HepG2 (cell line): ENCODE measurements at regions not wholly inside any gene's neighbourhood (a gene's known extent, or its start where the extent isn't known, plus 50 kb on each side); places are given as distances from the start of the nearest gene placed in this dataset.

Source experiments
- ATAC-seq: fragments of 200-7000 bp; cut with Tn5 transposase; 3 replicates; pipeline ENCODE4 v1.9.1; 2020; ENCODE audit warnings: mild to moderate bottlenecking, moderate library complexity
- BruUV-seq: library from RNA; stranded (reverse); fragments of 400-500 nt; replicated peaks from 2 replicates; lab custom pipeline; 2021; lab: Mats Ljungman, UMichigan
- CTCF ChIA-PET: fragments of 300-600 bp; formaldehyde crosslinking; extraction: SDS; loops from one replicate; lab custom pipeline; 2021; ENCODE audit warnings: low total read pairs, inconsistent platforms, low intra/inter-chr PET ratio; lab: Yijun Ruan, JAX
- POLR2A ChIA-PET: fragments of 350-600 bp; sonication (Branson Sonifier 250); formaldehyde crosslinking; loops from one replicate; lab custom pipeline; 2020; ENCODE audit warnings: antibody characterized with exemption, inconsistent platforms; lab: Yijun Ruan, JAX
- DNase-seq: peaks from one replicate; pipeline ENCODE4 v3.0.0-alpha.2; 2015; ENCODE audit warnings: low spot score
- FAIRE-seq: peaks from 3 replicates; lab custom pipeline; 2011; peaks lifted over from hg19 to GRCh38; lab: Jason Lieb, UNC
- H2AFZ ChIP-seq: one replicate; pipeline ENCODE4 v1.6.1; 2011; ENCODE audit warnings: low read length, inconsistent platforms
- H3K27ac ChIP-seq: fragments of 300-600 bp; 3 replicates; pipeline ENCODE4 v1.8.0; 2011; ENCODE audit warnings: mixed run types, mild to moderate bottlenecking, mixed read lengths, low read length, inconsistent platforms; ENCODE audit not compliant: insufficient read depth; ENCODE audit errors: extremely low read length
- H3K27me3 ChIP-seq, 2 experiments: fragments of 200-600 bp in 1 of 2; 2 replicates in 1 of 2; 3 replicates in 1 of 2; pipeline versions ENCODE4 v1.6.0 to v1.8.0; 2011; ENCODE audit warnings: low read length in 2 of 2, mild to moderate bottlenecking in 2 of 2, moderate library complexity in 2 of 2, inconsistent platforms in 1 of 2; ENCODE audit not compliant: insufficient read depth in 2 of 2, control insufficient read depth in 1 of 2
- H3K36me3 ChIP-seq, 2 experiments: fragments of 200-600 bp in 1 of 2; replicated peaks in 1 of 2; 2 replicates in 1 of 2; 3 replicates in 1 of 2; pipeline versions ENCODE4 v1.5.1 to v1.8.0; 2011; ENCODE audit warnings: low read length in 2 of 2, inconsistent platforms in 1 of 2; ENCODE audit not compliant: insufficient read depth in 2 of 2, control insufficient read depth in 1 of 2
- H3K4me1 ChIP-seq: 2 replicates; pipeline ENCODE4 v1.5.1; 2012; ENCODE audit warnings: low read length, inconsistent platforms; ENCODE audit not compliant: insufficient read depth
- H3K4me2 ChIP-seq: 2 replicates; pipeline ENCODE4 v1.6.0; 2011; ENCODE audit warnings: low read depth, low read length, inconsistent platforms
- H3K4me3 ChIP-seq, 3 experiments: fragments of 200-600 bp in 1 of 3; sonication (generic), shearing (Covaris generic) in 1 of 3; replicated peaks in 1 of 3; 2 replicates each; pipeline ENCODE4 v1.5.1; 2011 to 2016; ENCODE audit warnings: low read length in 3 of 3, inconsistent platforms in 2 of 3, low read depth in 2 of 3, mild to moderate bottlenecking in 2 of 3, control low read depth in 1 of 3, mixed read lengths in 1 of 3; ENCODE audit not compliant: insufficient read depth in 1 of 3
- H3K79me2 ChIP-seq: one replicate; pipeline ENCODE4 v1.6.1; 2011; ENCODE audit warnings: low read length, inconsistent platforms; ENCODE audit not compliant: insufficient read depth
- H3K9ac ChIP-seq: 2 replicates; pipeline ENCODE4 v1.6.0; 2011; ENCODE audit warnings: mild to moderate bottlenecking, low read depth, low read length, inconsistent platforms; ENCODE audit not compliant: insufficient read depth
- H3K9me3 ChIP-seq: 2 replicates; pipeline ENCODE4 v1.5.1; 2012; ENCODE audit warnings: mild to moderate bottlenecking, low read length
- H4K20me1 ChIP-seq: 2 replicates; pipeline ENCODE4 v1.6.0; 2011; ENCODE audit warnings: inconsistent platforms, mild to moderate bottlenecking, low read length, moderate library complexity; ENCODE audit not compliant: insufficient read depth
- BRD4 ChIP-seq: sonication (generic); formaldehyde crosslinking; IDR thresholded peaks from 2 replicates; pipeline ENCODE4 v1.4.0; 2020; ENCODE audit warnings: missing genetic modification reagents
- BRF2 ChIP-seq: sonication (generic); formaldehyde crosslinking; IDR thresholded peaks from 2 replicates; pipeline ENCODE4 v1.8.1; 2022; ENCODE audit warnings: mild to moderate bottlenecking, missing genetic modification reagents
- CENPT ChIP-seq: sonication (generic); formaldehyde crosslinking; IDR thresholded peaks from 2 replicates; pipeline ENCODE4 v1.8.0; 2022; ENCODE audit warnings: low read depth, mild to moderate bottlenecking, moderate library complexity, missing genetic modification reagents
- HDAC1 ChIP-seq: sonication (generic); formaldehyde crosslinking; IDR thresholded peaks from 2 replicates; pipeline ENCODE4 v1.5.1; 2020; ENCODE audit warnings: mild to moderate bottlenecking, missing genetic modification reagents
- IRF9 ChIP-seq: sonication (generic); formaldehyde crosslinking; IDR thresholded peaks from 2 replicates; pipeline ENCODE4 v1.8.0; 2022; ENCODE audit warnings: missing genetic modification reagents, mild to moderate bottlenecking, borderline replicate concordance
- MXD3 ChIP-seq: IDR thresholded peaks from 2 replicates; pipeline ENCODE4 v1.6.1; 2016; ENCODE audit warnings: mild to moderate bottlenecking, missing biosample characterization, missing genetic modification reagents
- MZF1 ChIP-seq: sonication (generic); formaldehyde crosslinking; IDR thresholded peaks from 2 replicates; pipeline ENCODE4 v1.8.1; 2023; ENCODE audit warnings: mild to moderate bottlenecking, missing genetic modification reagents, borderline replicate concordance
- NFE2L2 ChIP-seq: fragments of 150-350 bp; IDR thresholded peaks from 2 replicates; pipeline ENCODE4 v1.6.1; 2014; ENCODE audit warnings: low read length
- PLRG1 ChIP-seq: fragments of 450-650 bp; conservative IDR thresholded peaks from 2 replicates; pipeline ENCODE4 v1.6.1; 2016
- SPEN ChIP-seq: sonication (generic); formaldehyde crosslinking; IDR thresholded peaks from 2 replicates; pipeline ENCODE4 v1.5.1; 2020; ENCODE audit warnings: low read depth, mild to moderate bottlenecking, missing genetic modification reagents
- THAP8 ChIP-seq: sonication (generic); formaldehyde crosslinking; IDR thresholded peaks from 2 replicates; pipeline ENCODE4 v1.5.1; 2020; ENCODE audit warnings: missing genetic modification reagents, mild to moderate bottlenecking, borderline replicate concordance
- TRAFD1 ChIP-seq: sonication (generic); formaldehyde crosslinking; IDR thresholded peaks from 2 replicates; pipeline ENCODE4 v1.5.1; 2020; ENCODE audit warnings: missing genetic modification reagents, mild to moderate bottlenecking, borderline replicate concordance
- ZHX2 ChIP-seq, 2 experiments: sonication (generic) in 1 of 2; formaldehyde crosslinking in 1 of 2; IDR thresholded peaks; 2 replicates each; pipeline versions ENCODE4 v1.6.1 to v1.9.0; 2014 to 2022; ENCODE audit warnings: antibody characterized with exemption in 1 of 2, borderline replicate concordance in 1 of 2, inconsistent platforms in 1 of 2, low read depth in 1 of 2, missing genetic modification reagents in 1 of 2
- ZNF431 ChIP-seq: sonication (generic); formaldehyde crosslinking; IDR thresholded peaks from 2 replicates; pipeline ENCODE4 v1.9.0; 2022; ENCODE audit warnings: missing genetic modification reagents, low read depth, mild to moderate bottlenecking, borderline replicate concordance
- WGBS: methylation state at CpG from one replicate; pipeline ENCODE4 v1.1.6; 2017; ENCODE audit warnings: low lambda C conversion rate; 5-methylcytosine and 5-hydroxymethylcytosine counted together
- in situ Hi-C: cut with HindIII; loops from 2 replicates; pipeline ENCODE4 v1.10.0; 2017; ENCODE audit warnings: low pct_unique_long_range_greater_than_20kb; ENCODE audit not compliant: extremely low pct_ligation_motif_present
- intact Hi-C: fragments of 100-400 bp; cut with micrococcal nuclease; formaldehyde crosslinking; loops from one replicate; pipeline ENCODE4 v1.10.0; 2022; ENCODE audit not compliant: unreplicated experiment

- POLR2A ChIA-PET, result no interaction called here
- CTCF ChIA-PET, result no interaction called here
- Histone ChIP-seq H2AFZ (no peak overlapping the region), H3K79me2 (no peaks in the 10 kb centered on the region), H3K9ac (no peak overlapping the region), H3K4me1 (no peaks in the 10 kb centered on the region), H3K9me3 (no peaks in the 10 kb centered on the region), H3K4me3 (no peak overlapping the region), H3K27ac (no peak overlapping the region), H3K27me3 (no peaks in the 10 kb centered on the region), H4K20me1 (no peaks in the 10 kb centered on the region), H3K4me2 (no peak overlapping the region), H3K36me3 (no peaks in the 10 kb centered on the region)
- in situ Hi-C loops, result no loop called here
- no peak for FAIRE-seq
- intact Hi-C loops, result no loop called here
- DNase-seq, result no peak
- no TSS peak for BruUV-seq
- ATAC-seq, result no peak
- 1% methylated on average over 3 of the region's 3 CpGs for WGBS
- TF ChIP-seq THAP8 (CRISPR knock-in tag) (no peak), SPEN (CRISPR knock-in tag) (no peak), MZF1 (CRISPR knock-in tag) (no peak), IRF9 (CRISPR knock-in tag) (no peak), PLRG1 (no peak), BRD4 (CRISPR knock-in tag) (no peak), ZNF431 (CRISPR knock-in tag) (no peak), ZHX2 (IDR thresholded peaks at IDR 0.05; ENCODE audit: low read depth) (no peak), ZHX2 (CRISPR knock-in tag; IDR thresholded peaks at IDR 0.05; ENCODE audit: borderline replicate concordance) (no peak), HDAC1 (CRISPR knock-in tag) (no peak), CENPT (CRISPR knock-in tag) (no peak), MXD3 (CRISPR knock-in tag) (no peak), NFE2L2 (no peak), BRF2 (CRISPR knock-in tag) (no peak), TRAFD1 (no peak)
Measured at GRCh38 chr13:87941226-87941625, 270.1 kb downstream of the SLITRK5 start.
